LoVo (cell line): ENCODE measurements at regions not wholly inside any gene's neighbourhood (a gene's known extent, or its start where the extent isn't known, plus 50 kb on each side); places are given as distances from the start of the nearest gene placed in this dataset.
A peak's percentile ranks its signal among the peaks of the same experiment; 100 is the strongest.
"Not testable (repeated sequence)": the region's sequence is repeated elsewhere in the genome, so short reads cannot be mapped to it uniquely, and the experiment has no call there.

Experiments used
- DNase-seq: peaks from one replicate; pipeline ENCODE4 v3.0.0-alpha.2; 2016; ENCODE audit warnings: low spot score

- DNase-seq: no peak
Measured at GRCh38 chr1:217921126-217921904, 290.2 kb downstream of the SPATA17 start.

- no peak for DNase-seq
Measured at GRCh38 chr1:217924924-217925323, 293.8 kb downstream of the SPATA17 start.

GRCh38 chr1:217929213-217929885, 298.2 kb downstream of the SPATA17 start:
- DNase-seq: no peak

- no peak for DNase-seq
Measured at GRCh38 chr1:217943361-217943760, 312.2 kb downstream of the SPATA17 start.

- DNase-seq: no peak
Measured at GRCh38 chr1:217944550-217944949, 313.4 kb downstream of the SPATA17 start.

- no peak for DNase-seq
Measured at GRCh38 chr1:217946511-217946910, 315.4 kb downstream of the SPATA17 start.

GRCh38 chr1:217948741-217949140, 317.6 kb downstream of the SPATA17 start:
- DNase-seq: no peak

- no peak for DNase-seq
Measured at GRCh38 chr1:217953330-217953729, 322.2 kb downstream of the SPATA17 start.

- DNase-seq: peak; percentile 8
Measured at GRCh38 chr1:217953922-217954321, 322.8 kb downstream of the SPATA17 start.

- DNase-seq: no peak
Measured at GRCh38 chr1:217955723-217956122, 324.6 kb downstream of the SPATA17 start.

GRCh38 chr1:217965156-217965786, 319.8 kb upstream of the RRP15 start:
- no peak for DNase-seq

GRCh38 chr1:217968085-217968484, 317.0 kb upstream of the RRP15 start:
- no peak for DNase-seq

- DNase-seq: no peak
Measured at GRCh38 chr1:217969428-217969827, 315.7 kb upstream of the RRP15 start.

GRCh38 chr1:217977943-217978342, 307.1 kb upstream of the RRP15 start:
- DNase-seq: no peak

GRCh38 chr1:217981430-217981829, 303.7 kb upstream of the RRP15 start:
- DNase-seq: no peak

- no peak for DNase-seq
Measured at GRCh38 chr1:217982331-217983050, 302.6 kb upstream of the RRP15 start.

- no peak for DNase-seq
Measured at GRCh38 chr1:217983051-217983375, 302.1 kb upstream of the RRP15 start.

GRCh38 chr1:217985641-217986040, 299.5 kb upstream of the RRP15 start:
- no peak for DNase-seq

GRCh38 chr1:217989510-217989909, 295.6 kb upstream of the RRP15 start:
- DNase-seq: no peak

- no peak for DNase-seq
Measured at GRCh38 chr1:217993439-217993838, 291.7 kb upstream of the RRP15 start.

- not testable (repeated sequence) for DNase-seq
Measured at GRCh38 chr1:218008296-218008695, 276.8 kb upstream of the RRP15 start.

GRCh38 chr1:218015106-218015505, 270.0 kb upstream of the RRP15 start:
- not testable (repeated sequence) for DNase-seq
